ENCODE measurements at regions not wholly inside any gene's neighbourhood (a gene's known extent, or its start where the extent isn't known, plus 50 kb on each side); places are given as distances from the start of the nearest gene placed in this dataset.

DNA sequence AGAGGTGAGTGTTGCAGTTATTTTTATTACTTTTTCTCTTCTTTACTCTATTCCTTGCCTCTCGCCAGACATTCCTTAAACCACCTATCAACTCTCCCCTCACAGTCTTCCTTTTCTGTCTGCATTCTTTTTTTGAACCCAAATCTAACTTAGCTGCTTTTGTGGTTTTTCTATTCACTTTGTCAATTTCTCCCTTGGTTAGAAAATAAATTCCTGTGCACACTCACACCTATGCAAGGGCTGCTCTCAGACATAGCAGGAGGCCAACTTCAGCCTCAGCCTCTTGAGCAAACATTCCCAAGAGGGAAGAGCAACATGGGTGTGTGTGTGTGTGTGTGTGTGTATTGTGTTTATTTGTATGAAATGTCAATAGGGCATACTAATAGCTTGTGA is 808.6 kb downstream of the RNF144A start:
- no peaks in the 10 kb centered on the region; the same call in 1 of the 2 replicates for H3K36me3 ChIP-seq (ENCODE audit: insufficient read depth, low read length)
- H4K20me1 ChIP-seq (ENCODE audit: insufficient read depth, low read depth, low read length), result no peaks in the 10 kb centered on the region
- peak overlapping the region; percentile 68 for H3K4me2 ChIP-seq (ENCODE audit: low read depth, low read length, poor library complexity, severe bottlenecking)
- H3K4me1 ChIP-seq (ENCODE audit: low read length), result peaks cover 74% of the 10 kb centered on the region
- no peaks in the 10 kb centered on the region for H3K9me2 ChIP-seq (replicated peaks; ENCODE audit: insufficient read depth, low read length)
- no peaks in the 10 kb centered on the region for H3K79me2 ChIP-seq (ENCODE audit: low read length)
- no peaks in the 10 kb centered on the region for H3K27me3 ChIP-seq (ENCODE audit: low read length)
- peak overlapping the region; percentile 54 for H3K9ac ChIP-seq (ENCODE audit: low read length)
- peak; percentile 49 for DNase-seq
- peak overlapping the region; percentile 53 for H3K4me3 ChIP-seq (ENCODE audit: low read length)
- no peaks in the 10 kb centered on the region for H3K9me3 ChIP-seq (ENCODE audit: low read length)
- H2AFZ ChIP-seq (ENCODE audit: low read length), result peak overlapping the region; percentile 37; the same call in 1 of the 2 replicates
- peak overlapping the region; percentile 94 for H3K27ac ChIP-seq (ENCODE audit: low read length)

DNA sequence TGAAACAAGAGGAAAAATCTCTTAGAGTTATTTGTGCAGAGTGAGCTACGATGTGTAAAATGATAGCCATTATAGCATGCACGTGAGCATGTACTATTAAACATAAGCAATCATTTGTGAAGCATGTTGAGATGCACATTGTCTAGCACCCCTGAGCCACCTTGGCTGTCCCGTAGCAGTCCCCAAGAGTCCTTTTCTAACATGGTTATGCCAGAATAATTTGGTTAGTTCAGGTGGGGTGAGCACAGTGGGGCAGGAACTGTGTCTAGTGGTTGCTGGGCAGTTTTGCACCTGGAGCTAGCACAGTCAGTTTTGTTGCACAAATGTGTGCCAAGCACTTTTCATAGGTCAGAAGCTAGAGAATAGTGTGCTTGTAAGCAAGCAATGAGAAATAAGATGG is 809.8 kb downstream of the RNF144A start:
- H3K9ac ChIP-seq (ENCODE audit: low read length), result peak overlapping the region; percentile 33
- H2AFZ ChIP-seq (ENCODE audit: low read length), result no peak overlapping the region
- no peaks in the 10 kb centered on the region for H3K27me3 ChIP-seq (ENCODE audit: low read length)
- H3K9me2 ChIP-seq (replicated peaks; ENCODE audit: insufficient read depth, low read length), result no peaks in the 10 kb centered on the region
- peak overlapping the region; percentile 53; the same call in 1 of the 2 replicates for H3K4me3 ChIP-seq (ENCODE audit: low read length)
- peak; percentile 74 for DNase-seq
- H3K36me3 ChIP-seq (ENCODE audit: insufficient read depth, low read length), result no peaks in the 10 kb centered on the region; the same call in 1 of the 2 replicates
- no peaks in the 10 kb centered on the region for H4K20me1 ChIP-seq (ENCODE audit: insufficient read depth, low read depth, low read length)
- H3K9me3 ChIP-seq (ENCODE audit: low read length), result no peaks in the 10 kb centered on the region
- peak overlapping the region; percentile 94 for H3K27ac ChIP-seq (ENCODE audit: low read length)
- peak overlapping the region; percentile 68 for H3K4me2 ChIP-seq (ENCODE audit: low read depth, low read length, poor library complexity, severe bottlenecking)
- H3K79me2 ChIP-seq (ENCODE audit: low read length), result no peaks in the 10 kb centered on the region
- peaks cover 72% of the 10 kb centered on the region for H3K4me1 ChIP-seq (ENCODE audit: low read length)

DNA sequence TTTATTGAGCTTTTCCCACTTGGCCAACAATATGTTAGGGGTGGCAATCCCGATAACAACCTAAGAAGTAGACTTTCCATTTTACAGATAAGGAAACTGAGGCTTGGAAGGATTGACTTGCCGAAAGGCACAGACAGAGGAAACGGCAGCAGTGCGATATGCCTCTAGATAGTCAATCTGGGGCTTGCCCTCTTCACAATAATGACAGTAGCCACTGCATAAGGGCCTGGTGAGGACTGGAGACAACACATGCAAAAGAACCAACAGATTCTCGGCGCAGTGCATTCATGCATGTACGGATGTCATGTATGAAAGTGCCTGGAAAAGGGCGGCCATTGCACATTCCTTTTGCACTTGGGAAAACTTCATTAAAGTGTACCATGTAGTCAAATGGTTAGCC is 811.2 kb downstream of the RNF144A start:
- Histone ChIP-seq H3K36me3 (ENCODE audit: insufficient read depth, low read length) (no peaks in the 10 kb centered on the region; the same call in 1 of the 2 replicates), H3K9me3 (ENCODE audit: low read length) (no peaks in the 10 kb centered on the region), H3K79me2 (ENCODE audit: low read length) (no peaks in the 10 kb centered on the region), H3K4me3 (ENCODE audit: low read length) (no peak overlapping the region), H3K27me3 (ENCODE audit: low read length) (no peaks in the 10 kb centered on the region), H3K9ac (ENCODE audit: low read length) (no peak overlapping the region), H3K9me2 (replicated peaks; ENCODE audit: insufficient read depth, low read length) (no peaks in the 10 kb centered on the region), H4K20me1 (ENCODE audit: insufficient read depth, low read depth, low read length) (no peaks in the 10 kb centered on the region), H2AFZ (ENCODE audit: low read length) (no peak overlapping the region), H3K4me1 (ENCODE audit: low read length) (peaks cover 58% of the 10 kb centered on the region), H3K4me2 (ENCODE audit: low read depth, low read length, poor library complexity, severe bottlenecking) (no peak overlapping the region), H3K27ac (ENCODE audit: low read length) (no peak overlapping the region)
- DNase-seq, result no peak

DNA sequence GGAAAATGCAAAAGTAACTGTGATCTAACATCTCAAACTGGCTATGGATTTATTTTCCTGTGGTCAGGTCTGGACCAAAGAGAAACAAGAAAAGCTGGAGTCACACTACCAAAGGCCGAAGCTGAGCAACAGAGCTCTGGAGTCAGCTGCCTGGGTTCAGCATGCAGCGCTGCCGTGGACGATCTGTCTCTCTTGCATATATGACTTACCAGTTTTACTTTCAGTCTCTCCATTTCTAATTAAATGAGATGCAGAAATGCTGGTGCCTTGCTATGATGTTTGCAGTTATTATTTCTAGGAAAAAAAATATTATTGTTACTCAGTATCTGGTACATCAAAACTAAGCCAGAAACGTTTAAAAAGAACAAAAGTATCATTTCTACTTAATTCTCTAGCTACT is 813.2 kb downstream of the RNF144A start:
- Histone ChIP-seq H3K4me1 (ENCODE audit: low read length) (peaks cover 38% of the 10 kb centered on the region), H4K20me1 (ENCODE audit: insufficient read depth, low read depth, low read length) (no peaks in the 10 kb centered on the region), H3K4me2 (ENCODE audit: low read depth, low read length, poor library complexity, severe bottlenecking) (no peak overlapping the region), H3K36me3 (ENCODE audit: insufficient read depth, low read length) (no peaks in the 10 kb centered on the region; the same call in 1 of the 2 replicates), H2AFZ (ENCODE audit: low read length) (no peak overlapping the region), H3K27ac (ENCODE audit: low read length) (no peak overlapping the region), H3K4me3 (ENCODE audit: low read length) (no peak overlapping the region), H3K9ac (ENCODE audit: low read length) (no peak overlapping the region), H3K9me3 (ENCODE audit: low read length) (no peaks in the 10 kb centered on the region), H3K27me3 (ENCODE audit: low read length) (no peaks in the 10 kb centered on the region), H3K79me2 (ENCODE audit: low read length) (no peaks in the 10 kb centered on the region), H3K9me2 (replicated peaks; ENCODE audit: insufficient read depth, low read length) (no peaks in the 10 kb centered on the region)
- DNase-seq, result no peak

DNA sequence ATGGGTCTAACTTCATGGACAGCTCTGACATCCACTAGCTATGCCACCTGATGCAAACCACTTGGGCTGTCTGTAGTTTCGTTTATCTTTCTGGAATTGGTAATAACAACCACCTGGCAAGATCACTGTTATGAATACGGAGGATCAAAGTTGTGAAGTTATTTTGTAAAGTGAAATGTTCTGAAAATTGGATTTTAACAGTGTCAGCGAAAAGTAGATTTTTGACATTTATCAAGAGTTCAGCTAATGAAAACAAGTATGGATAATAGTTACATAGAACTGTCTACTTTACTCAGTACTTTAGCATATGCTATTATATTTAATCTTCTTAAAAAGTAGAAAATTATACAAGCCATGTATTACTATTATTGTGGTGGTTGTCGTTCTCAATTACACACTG is 813.8 kb downstream of the RNF144A start:
- Histone ChIP-seq H3K4me2 (ENCODE audit: low read depth, low read length, poor library complexity, severe bottlenecking) (no peak overlapping the region), H3K79me2 (ENCODE audit: low read length) (no peaks in the 10 kb centered on the region), H3K9me3 (ENCODE audit: low read length) (no peaks in the 10 kb centered on the region), H2AFZ (ENCODE audit: low read length) (no peak overlapping the region), H3K9ac (ENCODE audit: low read length) (no peak overlapping the region), H3K4me3 (ENCODE audit: low read length) (no peak overlapping the region), H3K36me3 (ENCODE audit: insufficient read depth, low read length) (no peaks in the 10 kb centered on the region; the same call in 1 of the 2 replicates), H3K27ac (ENCODE audit: low read length) (no peak overlapping the region), H3K4me1 (ENCODE audit: low read length) (peaks cover 32% of the 10 kb centered on the region), H3K9me2 (replicated peaks; ENCODE audit: insufficient read depth, low read length) (no peaks in the 10 kb centered on the region), H4K20me1 (ENCODE audit: insufficient read depth, low read depth, low read length) (no peaks in the 10 kb centered on the region), H3K27me3 (ENCODE audit: low read length) (no peaks in the 10 kb centered on the region)
- DNase-seq, result no peak

DNA sequence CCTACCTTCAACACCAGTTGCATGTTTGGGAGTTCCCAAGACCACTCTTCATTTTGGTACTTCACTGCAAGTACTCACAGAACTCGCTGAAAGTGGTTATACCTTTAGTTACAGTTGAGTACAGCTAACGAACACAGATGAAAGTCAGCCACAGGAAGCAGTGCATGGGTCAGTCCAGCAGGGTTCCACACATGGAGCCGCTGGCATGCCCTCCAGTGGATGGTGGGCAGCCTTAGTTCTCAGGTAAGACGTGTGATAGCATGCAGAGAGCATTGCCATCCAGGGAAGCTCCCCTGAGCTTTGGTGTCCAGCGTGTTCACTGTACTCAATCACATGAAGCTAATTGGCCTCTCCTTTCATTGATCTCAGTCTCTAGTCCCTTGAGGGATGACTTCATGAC is 815.3 kb downstream of the RNF144A start:
- no peak overlapping the region for H3K4me2 ChIP-seq (ENCODE audit: low read depth, low read length, poor library complexity, severe bottlenecking)
- H3K4me1 ChIP-seq (ENCODE audit: low read length), result peaks cover 31% of the 10 kb centered on the region
- DNase-seq, result no peak
- H3K9me2 ChIP-seq (replicated peaks; ENCODE audit: insufficient read depth, low read length), result no peaks in the 10 kb centered on the region
- H3K27me3 ChIP-seq (ENCODE audit: low read length), result no peaks in the 10 kb centered on the region
- no peak overlapping the region for H3K4me3 ChIP-seq (ENCODE audit: low read length)
- H3K79me2 ChIP-seq (ENCODE audit: low read length), result no peaks in the 10 kb centered on the region
- H3K36me3 ChIP-seq (ENCODE audit: insufficient read depth, low read length), result no peaks in the 10 kb centered on the region; the same call in 1 of the 2 replicates
- H2AFZ ChIP-seq (ENCODE audit: low read length), result no peak overlapping the region
- no peaks in the 10 kb centered on the region for H4K20me1 ChIP-seq (ENCODE audit: insufficient read depth, low read depth, low read length)
- H3K9me3 ChIP-seq (ENCODE audit: low read length), result no peaks in the 10 kb centered on the region
- no peak overlapping the region for H3K9ac ChIP-seq (ENCODE audit: low read length)
- H3K27ac ChIP-seq (ENCODE audit: low read length), result no peak overlapping the region

DNA sequence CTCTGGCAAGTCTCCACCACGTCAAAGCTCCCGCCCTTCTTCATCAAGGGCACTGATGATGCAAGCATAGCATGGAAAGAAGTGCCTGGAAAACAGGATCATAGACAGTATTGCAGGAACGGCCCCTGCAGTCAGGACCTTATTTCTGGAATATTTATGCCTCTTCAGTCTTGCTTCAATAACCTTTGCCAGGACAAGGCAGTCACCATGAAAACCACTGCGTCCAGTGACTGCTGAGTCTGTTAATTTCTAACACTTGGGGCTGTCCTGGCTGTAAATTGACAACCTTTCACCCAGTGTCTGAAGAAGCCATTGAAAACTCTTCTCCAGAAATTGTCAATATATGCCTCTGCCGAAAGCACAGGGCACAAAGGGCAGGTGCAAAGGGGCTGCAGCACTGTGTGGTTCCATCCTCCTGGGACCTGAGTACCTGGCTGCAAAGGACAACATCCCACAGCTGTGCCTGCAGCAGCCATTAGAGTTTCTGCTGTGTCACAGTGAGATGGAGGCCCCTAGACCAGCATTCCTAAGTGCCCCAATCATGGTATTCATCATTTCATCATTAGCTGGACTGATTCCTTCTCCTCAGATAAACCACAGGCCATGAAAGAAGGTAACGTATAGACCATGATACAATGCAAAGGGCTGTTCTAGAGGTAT is 819.6 kb downstream of the RNF144A start:
- Histone ChIP-seq H3K4me1 (ENCODE audit: low read length) (peaks cover 18% of the 10 kb centered on the region), H2AFZ (ENCODE audit: low read length) (0 out of 2 replicates have a peak overlapping the region, but pooled peaks have one; percentile 10)

DNA sequence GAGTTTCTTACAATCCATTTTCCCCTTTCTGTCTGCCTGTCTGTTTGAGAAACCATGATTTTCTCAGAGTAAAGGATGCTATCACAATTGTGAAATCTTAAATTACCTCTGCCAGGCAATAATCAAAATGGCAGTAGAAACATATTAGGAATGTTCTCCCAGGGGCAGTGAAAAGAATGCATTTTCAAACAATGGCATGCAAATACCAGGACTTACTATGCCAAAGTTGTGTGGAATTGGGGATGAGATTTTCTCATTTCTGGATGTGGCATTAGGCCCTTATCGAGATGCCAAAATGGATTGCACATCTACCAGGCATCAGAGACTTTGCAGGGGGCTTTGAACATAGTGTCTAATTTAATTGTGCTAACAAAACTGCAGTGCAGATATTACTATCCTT is 821.4 kb downstream of the RNF144A start:
- H4K20me1 ChIP-seq (ENCODE audit: insufficient read depth, low read depth, low read length), result no peaks in the 10 kb centered on the region

More for the DNA sequence above, 819.6 kb downstream of the RNF144A start:
- no peak overlapping the region for H3K4me3 ChIP-seq (ENCODE audit: low read length)
- H3K4me2 ChIP-seq (ENCODE audit: low read depth, low read length, poor library complexity, severe bottlenecking), result no peak overlapping the region
- no peaks in the 10 kb centered on the region for H3K9me3 ChIP-seq (ENCODE audit: low read length)
- no peaks in the 10 kb centered on the region for H3K36me3 ChIP-seq (ENCODE audit: insufficient read depth, low read length)
- no peaks in the 10 kb centered on the region for H3K79me2 ChIP-seq (ENCODE audit: low read length)
- H3K27me3 ChIP-seq (ENCODE audit: low read length), result no peaks in the 10 kb centered on the region
- H3K27ac ChIP-seq (ENCODE audit: low read length), result no peak overlapping the region
- H3K9me2 ChIP-seq (replicated peaks; ENCODE audit: insufficient read depth, low read length), result no peaks in the 10 kb centered on the region
- no peaks in the 10 kb centered on the region for H4K20me1 ChIP-seq (ENCODE audit: insufficient read depth, low read depth, low read length)
- H3K9ac ChIP-seq (ENCODE audit: low read length), result no peak overlapping the region
- DNase-seq, result no peak

More for the DNA sequence above, 821.4 kb downstream of the RNF144A start:
- Histone ChIP-seq H3K9ac (ENCODE audit: low read length) (no peak overlapping the region), H3K79me2 (ENCODE audit: low read length) (no peaks in the 10 kb centered on the region), H3K4me3 (ENCODE audit: low read length) (no peak overlapping the region), H2AFZ (ENCODE audit: low read length) (no peak overlapping the region), H3K27me3 (ENCODE audit: low read length) (no peaks in the 10 kb centered on the region), H3K9me2 (replicated peaks; ENCODE audit: insufficient read depth, low read length) (no peaks in the 10 kb centered on the region), H3K36me3 (ENCODE audit: insufficient read depth, low read length) (no peaks in the 10 kb centered on the region), H3K4me1 (ENCODE audit: low read length) (peaks cover 18% of the 10 kb centered on the region), H3K27ac (ENCODE audit: low read length) (no peak overlapping the region), H3K9me3 (ENCODE audit: low read length) (no peaks in the 10 kb centered on the region), H3K4me2 (ENCODE audit: low read depth, low read length, poor library complexity, severe bottlenecking) (no peak overlapping the region)
- no peak for DNase-seq

Measured in Karpas-422 (cell line).